GM23338 (cell line): ENCODE measurements at regions not wholly inside any gene's neighbourhood (a gene's known extent, or its start where the extent isn't known, plus 50 kb on each side); places are given as distances from the start of the nearest gene placed in this dataset.
"Not testable (repeated sequence)": the region's sequence is repeated elsewhere in the genome, so short reads cannot be mapped to it uniquely, and the experiment has no call there.

Experiments
- TF ChIP-seq, protein P1 (sequence below), 2 experiments: fragments of 200-600 bp in 1 of 2; sonication (generic) in 1 of 2; conservative IDR thresholded peaks; 2 replicates each; pipeline versions ENCODE4 v1.5.1 to v1.6.1; 2016 to 2017; ENCODE audit warnings: antibody characterized with exemption in 2 of 2, low read depth in 2 of 2, mild to moderate bottlenecking in 2 of 2, moderate library complexity in 1 of 2
- TF ChIP-seq, protein P2 (sequence below): IDR thresholded peaks from one replicate; pipeline ENCODE4 v1.6.1; 2018; ENCODE audit warnings: antibody characterized with exemption; ENCODE audit not compliant: unreplicated experiment

DNA sequence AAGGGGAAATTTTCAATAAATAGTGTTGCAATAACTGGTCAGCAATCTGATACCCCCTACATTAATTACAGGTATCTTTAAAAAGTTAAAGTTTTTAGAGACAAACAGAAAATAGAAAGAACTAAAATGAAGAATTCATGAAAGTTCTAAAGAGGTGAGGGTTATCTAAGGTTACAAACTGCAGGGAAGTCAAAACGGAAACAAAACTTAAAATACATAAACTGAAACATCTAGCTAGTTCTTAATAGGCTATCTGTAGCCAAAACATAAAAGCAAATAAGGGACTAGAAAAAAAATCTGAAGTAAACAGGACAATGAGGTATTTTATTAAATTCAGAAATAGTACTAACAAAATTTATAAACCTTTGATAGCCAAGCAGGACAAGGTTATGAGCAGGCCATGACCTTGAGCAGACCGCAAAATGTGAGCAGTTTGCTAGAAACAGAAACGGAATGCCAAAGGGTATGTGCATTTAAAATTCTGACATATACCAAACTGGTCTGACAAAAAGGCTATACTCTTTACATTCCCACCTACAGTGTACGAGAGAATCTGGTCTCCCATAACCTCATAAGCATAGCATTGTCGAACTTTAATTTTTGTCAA lies 56.9 kb upstream of the SRRM3 start:
- TF ChIP-seq, protein P1, sequence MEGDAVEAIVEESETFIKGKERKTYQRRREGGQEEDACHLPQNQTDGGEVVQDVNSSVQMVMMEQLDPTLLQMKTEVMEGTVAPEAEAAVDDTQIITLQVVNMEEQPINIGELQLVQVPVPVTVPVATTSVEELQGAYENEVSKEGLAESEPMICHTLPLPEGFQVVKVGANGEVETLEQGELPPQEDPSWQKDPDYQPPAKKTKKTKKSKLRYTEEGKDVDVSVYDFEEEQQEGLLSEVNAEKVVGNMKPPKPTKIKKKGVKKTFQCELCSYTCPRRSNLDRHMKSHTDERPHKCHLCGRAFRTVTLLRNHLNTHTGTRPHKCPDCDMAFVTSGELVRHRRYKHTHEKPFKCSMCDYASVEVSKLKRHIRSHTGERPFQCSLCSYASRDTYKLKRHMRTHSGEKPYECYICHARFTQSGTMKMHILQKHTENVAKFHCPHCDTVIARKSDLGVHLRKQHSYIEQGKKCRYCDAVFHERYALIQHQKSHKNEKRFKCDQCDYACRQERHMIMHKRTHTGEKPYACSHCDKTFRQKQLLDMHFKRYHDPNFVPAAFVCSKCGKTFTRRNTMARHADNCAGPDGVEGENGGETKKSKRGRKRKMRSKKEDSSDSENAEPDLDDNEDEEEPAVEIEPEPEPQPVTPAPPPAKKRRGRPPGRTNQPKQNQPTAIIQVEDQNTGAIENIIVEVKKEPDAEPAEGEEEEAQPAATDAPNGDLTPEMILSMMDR (conservative IDR thresholded peaks at IDR 0.05; ENCODE audit: low read depth in 2 of 2), result not testable (repeated sequence)
- TF ChIP-seq, protein P2, sequence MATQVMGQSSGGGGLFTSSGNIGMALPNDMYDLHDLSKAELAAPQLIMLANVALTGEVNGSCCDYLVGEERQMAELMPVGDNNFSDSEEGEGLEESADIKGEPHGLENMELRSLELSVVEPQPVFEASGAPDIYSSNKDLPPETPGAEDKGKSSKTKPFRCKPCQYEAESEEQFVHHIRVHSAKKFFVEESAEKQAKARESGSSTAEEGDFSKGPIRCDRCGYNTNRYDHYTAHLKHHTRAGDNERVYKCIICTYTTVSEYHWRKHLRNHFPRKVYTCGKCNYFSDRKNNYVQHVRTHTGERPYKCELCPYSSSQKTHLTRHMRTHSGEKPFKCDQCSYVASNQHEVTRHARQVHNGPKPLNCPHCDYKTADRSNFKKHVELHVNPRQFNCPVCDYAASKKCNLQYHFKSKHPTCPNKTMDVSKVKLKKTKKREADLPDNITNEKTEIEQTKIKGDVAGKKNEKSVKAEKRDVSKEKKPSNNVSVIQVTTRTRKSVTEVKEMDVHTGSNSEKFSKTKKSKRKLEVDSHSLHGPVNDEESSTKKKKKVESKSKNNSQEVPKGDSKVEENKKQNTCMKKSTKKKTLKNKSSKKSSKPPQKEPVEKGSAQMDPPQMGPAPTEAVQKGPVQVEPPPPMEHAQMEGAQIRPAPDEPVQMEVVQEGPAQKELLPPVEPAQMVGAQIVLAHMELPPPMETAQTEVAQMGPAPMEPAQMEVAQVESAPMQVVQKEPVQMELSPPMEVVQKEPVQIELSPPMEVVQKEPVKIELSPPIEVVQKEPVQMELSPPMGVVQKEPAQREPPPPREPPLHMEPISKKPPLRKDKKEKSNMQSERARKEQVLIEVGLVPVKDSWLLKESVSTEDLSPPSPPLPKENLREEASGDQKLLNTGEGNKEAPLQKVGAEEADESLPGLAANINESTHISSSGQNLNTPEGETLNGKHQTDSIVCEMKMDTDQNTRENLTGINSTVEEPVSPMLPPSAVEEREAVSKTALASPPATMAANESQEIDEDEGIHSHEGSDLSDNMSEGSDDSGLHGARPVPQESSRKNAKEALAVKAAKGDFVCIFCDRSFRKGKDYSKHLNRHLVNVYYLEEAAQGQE, result not testable (repeated sequence)
